Psoas muscle (tissue), 7 donors: ENCODE measurements at regions not wholly inside any gene's neighbourhood (a gene's known extent, or its start where the extent isn't known, plus 50 kb on each side); places are given as distances from the start of the nearest gene placed in this dataset.

Source experiments
- ATAC-seq, 4 donors: fragments of 200-7000 bp; cut with Tn5 transposase; one replicate each; pipeline ENCODE4 v1.9.1; 2020; ENCODE audit warnings: moderate library complexity in 3 of 4, mild to moderate bottlenecking in 2 of 4
- DNase-seq, 2 donors: peaks; one replicate each; pipeline ENCODE4 v3.0.0-alpha.2; 2020
- H3K27ac ChIP-seq: fragments of 200-600 bp; one replicate; pipeline ENCODE4 v1.8.0; 2022
- H3K27me3 ChIP-seq, 3 donors: fragments of 200-600 bp in 1 of 3; one replicate each; pipeline versions ENCODE4 v1.6.1 to v1.8.0; 2013 to 2022; ENCODE audit warnings: low read length in 2 of 3, mild to moderate bottlenecking in 2 of 3, moderate library complexity in 1 of 3; ENCODE audit not compliant: insufficient read depth in 3 of 3
- H3K36me3 ChIP-seq, 2 donors: fragments of 200-600 bp in 1 of 2; one replicate each; pipeline versions ENCODE4 v1.6.1 to v1.8.0; 2013 to 2022; ENCODE audit warnings: low read depth in 1 of 2, mild to moderate bottlenecking in 1 of 2, moderate library complexity in 1 of 2; ENCODE audit not compliant: insufficient read depth in 1 of 2
- H3K4me1 ChIP-seq: fragments of 200-600 bp; one replicate; pipeline ENCODE4 v1.8.0; 2022
- H3K4me3 ChIP-seq: fragments of 200-600 bp; one replicate; pipeline ENCODE4 v1.8.0; 2022; ENCODE audit warnings: mild to moderate bottlenecking
- H3K9me3 ChIP-seq: fragments of 200-600 bp; one replicate; pipeline ENCODE4 v1.8.0; 2022
- whole genome bisulfite sequencing, 3 donors: extraction: QIAGEN DNeasy Blood & Tissue Kit; methylation state at CpG; one replicate each; pipeline versions ENCODE4 v1.1.6 to v1.1.7; 2013; 5-methylcytosine and 5-hydroxymethylcytosine counted together
- intact Hi-C, 2 donors: fragments of 100-400 bp; cut with DNase I; formaldehyde crosslinking; loops; one replicate each; pipeline versions ENCODE4 v1.11.0 to v1.14.2; 2022
- TF ChIP-seq, protein P1 (sequence below): fragments of 200-600 bp; IDR thresholded peaks from one replicate; pipeline ENCODE4 v1.8.0; 2022; ENCODE audit warnings: antibody characterized with exemption
- donor health status: healthy with polysubstance abuse.
- donor health status: DM: no; HTN: no; CAD: no; lungs with moderate emphysema.
- donor health status: Bipolar disorder and iron deficiency.
- donor health status: healthy.
- donor health status: DM: yes; HTN: yes; CAD: no.
- donor health status: DM: no; HTN: no; CAD: no.
- donor health status: DM: yes; HTN: yes; CAD: no.

DNA sequence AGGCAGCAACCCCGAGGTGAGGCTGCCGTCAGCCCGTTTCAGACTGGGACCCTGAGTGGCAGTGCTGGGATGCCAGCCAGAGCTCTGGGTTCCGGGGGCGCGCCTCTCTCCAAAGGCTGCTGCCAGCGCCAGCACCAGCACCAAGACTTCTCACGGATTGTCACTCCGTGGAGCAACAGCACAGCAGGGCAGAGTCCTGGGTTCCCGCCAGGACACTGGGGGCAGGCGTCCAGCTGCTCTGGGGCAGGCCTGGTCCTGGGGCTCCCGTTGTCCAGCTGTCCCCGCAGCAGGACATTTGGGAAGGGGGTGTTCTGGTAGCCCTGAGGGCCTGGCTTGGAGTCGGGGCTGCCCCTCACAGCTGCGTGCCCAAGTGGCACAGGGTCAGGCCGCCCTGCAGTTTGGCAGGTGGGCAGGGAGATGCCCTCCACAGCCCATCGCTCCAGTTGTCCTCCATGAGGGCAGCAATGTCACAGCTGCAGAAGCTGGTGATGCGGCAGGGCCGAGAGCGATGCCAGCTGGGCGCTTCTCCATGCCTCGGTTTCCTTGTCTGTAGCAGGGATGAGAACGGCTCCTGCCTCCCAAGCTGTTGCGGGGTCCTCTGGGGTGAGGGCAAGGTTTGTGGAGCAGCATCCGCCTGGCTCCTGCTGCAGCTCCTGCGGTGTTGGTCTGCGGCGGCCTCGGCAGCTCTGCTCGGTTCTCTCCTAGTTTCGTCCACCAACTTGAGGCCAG lies 137.3 kb upstream of the CIBAR2 start:
- no peaks in the 10 kb centered on the region for H3K9me3 ChIP-seq
- no peak overlapping the region for H3K4me3 ChIP-seq
- H3K4me1 ChIP-seq, result peaks cover 14% of the 10 kb centered on the region
- peak; percentile 46 to 86 for DNase-seq
- WGBS, 3 donors, result 37 to 56% (median 41%) methylated on average over 31 of the region's 31 CpGs
- ATAC-seq, result peak; percentile 52 to 79 (median 62)
- intact Hi-C loops, result loop anchor here in 1 of 2 donors (5.0 kb wide), 1 partner anchor 468 kb away; no protein-coding TSS in a partner anchor
- no peak overlapping the region for H3K27ac ChIP-seq
- no peaks in the 10 kb centered on the region for H3K36me3 ChIP-seq
- H3K27me3 ChIP-seq, result no peaks in the 10 kb centered on the region
- TF ChIP-seq, protein P1, sequence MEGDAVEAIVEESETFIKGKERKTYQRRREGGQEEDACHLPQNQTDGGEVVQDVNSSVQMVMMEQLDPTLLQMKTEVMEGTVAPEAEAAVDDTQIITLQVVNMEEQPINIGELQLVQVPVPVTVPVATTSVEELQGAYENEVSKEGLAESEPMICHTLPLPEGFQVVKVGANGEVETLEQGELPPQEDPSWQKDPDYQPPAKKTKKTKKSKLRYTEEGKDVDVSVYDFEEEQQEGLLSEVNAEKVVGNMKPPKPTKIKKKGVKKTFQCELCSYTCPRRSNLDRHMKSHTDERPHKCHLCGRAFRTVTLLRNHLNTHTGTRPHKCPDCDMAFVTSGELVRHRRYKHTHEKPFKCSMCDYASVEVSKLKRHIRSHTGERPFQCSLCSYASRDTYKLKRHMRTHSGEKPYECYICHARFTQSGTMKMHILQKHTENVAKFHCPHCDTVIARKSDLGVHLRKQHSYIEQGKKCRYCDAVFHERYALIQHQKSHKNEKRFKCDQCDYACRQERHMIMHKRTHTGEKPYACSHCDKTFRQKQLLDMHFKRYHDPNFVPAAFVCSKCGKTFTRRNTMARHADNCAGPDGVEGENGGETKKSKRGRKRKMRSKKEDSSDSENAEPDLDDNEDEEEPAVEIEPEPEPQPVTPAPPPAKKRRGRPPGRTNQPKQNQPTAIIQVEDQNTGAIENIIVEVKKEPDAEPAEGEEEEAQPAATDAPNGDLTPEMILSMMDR, result no peak

DNA sequence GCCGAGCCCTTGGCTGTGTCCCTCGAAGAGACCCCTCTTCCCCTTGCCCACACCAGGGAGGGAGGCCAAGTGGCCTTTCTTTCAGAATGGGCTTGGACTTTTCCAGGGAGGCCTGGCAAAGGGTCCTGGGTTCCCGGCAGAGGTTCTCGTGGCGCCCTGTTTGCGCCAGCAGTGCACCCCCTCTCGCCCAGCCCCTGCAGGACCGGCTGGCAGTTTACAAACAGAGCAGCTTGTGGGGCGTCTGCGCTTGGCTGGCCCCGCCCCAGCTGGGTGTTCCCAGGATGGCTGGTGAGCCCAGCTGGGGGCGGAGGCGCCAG lies 137.8 kb upstream of the CIBAR2 start:
- H3K36me3 ChIP-seq, result no peaks in the 10 kb centered on the region
- no peak overlapping the region for H3K4me3 ChIP-seq
- H3K4me1 ChIP-seq, result peaks cover 14% of the 10 kb centered on the region
- ATAC-seq (no peak), DNase-seq (no peak)
- TF ChIP-seq, protein P1, result no peak
- 68 to 78% (median 70%) methylated on average over 13 of the region's 13 CpGs for WGBS, 3 donors
- no peaks in the 10 kb centered on the region for H3K9me3 ChIP-seq
- no peaks in the 10 kb centered on the region for H3K27me3 ChIP-seq
- intact Hi-C loops, result no loop called here
- no peak overlapping the region for H3K27ac ChIP-seq

- Histone ChIP-seq H3K36me3 (no peaks in the 10 kb centered on the region), H3K4me3 (no peak overlapping the region), H3K9me3 (no peaks in the 10 kb centered on the region), H3K27ac (no peak overlapping the region), H3K4me1 (peaks cover 14% of the 10 kb centered on the region), H3K27me3 (no peaks in the 10 kb centered on the region)
- WGBS, 3 donors, result 92 to 96% (median 92%) methylated on average over 14 of the region's 14 CpGs
- DNase-seq (no peak), ATAC-seq (no peak)
- TF ChIP-seq, protein P1, result no peak
- intact Hi-C loops, result no loop called here
Measured at GRCh38 chr16:85250609-85251223, 138.4 kb upstream of the CIBAR2 start.

DNA sequence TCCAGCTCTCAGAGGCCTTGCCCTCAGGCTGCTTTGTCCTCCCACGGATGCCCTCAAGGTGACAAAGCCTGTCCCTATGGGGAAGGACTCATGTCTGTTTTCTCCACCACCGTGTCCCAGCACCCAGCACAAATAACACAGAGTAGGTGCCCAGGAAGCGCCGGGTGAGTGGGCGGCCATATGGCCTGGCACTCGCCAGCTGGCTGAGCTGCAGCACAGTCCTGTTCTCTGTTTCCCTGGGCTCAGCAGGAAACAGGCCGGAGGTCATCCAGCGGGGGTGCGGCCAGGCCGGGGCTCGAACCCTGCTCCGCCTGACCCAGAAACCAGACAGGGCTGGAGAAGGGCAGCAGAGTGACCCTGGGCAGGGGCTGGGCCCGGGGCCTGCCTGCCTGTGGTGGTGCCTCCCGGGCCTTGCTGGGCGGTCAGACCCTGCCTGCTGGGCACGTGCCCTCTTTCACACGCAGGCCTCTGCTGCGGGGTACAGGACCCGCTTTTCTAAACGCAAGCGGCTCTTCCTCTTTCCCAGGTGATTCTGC lies 139.0 kb upstream of the CIBAR2 start:
- no peak overlapping the region for H3K27ac ChIP-seq
- 91 to 93% (median 92%) methylated on average over 17 to 21 of the region's 21 CpGs for WGBS, 3 donors
- H3K9me3 ChIP-seq, result no peaks in the 10 kb centered on the region
- no peaks in the 10 kb centered on the region for H3K36me3 ChIP-seq
- H3K4me3 ChIP-seq, result no peak overlapping the region
- intact Hi-C loops, result no loop called here
- no peaks in the 10 kb centered on the region for H3K27me3 ChIP-seq
- no peak for DNase-seq
- TF ChIP-seq, protein P1, result no peak
- peaks cover 14% of the 10 kb centered on the region for H3K4me1 ChIP-seq
- ATAC-seq, result no peak
